Activated CD4-positive, alpha-beta T cell treated with anti-CD3 and anti-CD28 coated beads, Interleukin-2, Interleukin-4, amounts not matched to agents 100 ng/mL and 50 ng/mL, durations not matched to agents 16 hours and 8 hours (primary cell): ENCODE measurements at regions not wholly inside any gene's neighbourhood (a gene's known extent, or its start where the extent isn't known, plus 50 kb on each side); places are given as distances from the start of the nearest gene placed in this dataset.

ENCODE experiments used
- DNase-seq: peaks from one replicate; pipeline ENCODE4 v3.0.0-alpha.2; 2020; ENCODE audit warnings: low spot score

GRCh38 chrX:4851534-4851933, 1138.1 kb upstream of the PRKX start:
- DNase-seq = no peak

GRCh38 chrX:4850312-4850711, 1136.9 kb upstream of the PRKX start:
- DNase-seq = no peak

GRCh38 chrX:4844376-4844775, 1130.9 kb upstream of the PRKX start:
- no peak for DNase-seq

- no peak for DNase-seq
Observed at GRCh38 chrX:4841216-4841745, 1127.8 kb upstream of the PRKX start.

- DNase-seq = no peak
Observed at GRCh38 chrX:4831574-4831973, 1118.1 kb upstream of the PRKX start.

- DNase-seq = no peak
Observed at GRCh38 chrX:4830880-4831557, 1117.6 kb upstream of the PRKX start.

GRCh38 chrX:4825550-4825949, 1112.1 kb upstream of the PRKX start:
- no peak for DNase-seq

- no peak for DNase-seq
Observed at GRCh38 chrX:4809571-4809970, 1096.1 kb upstream of the PRKX start.

GRCh38 chrX:4805502-4805901, 1092.1 kb upstream of the PRKX start:
- no peak for DNase-seq

GRCh38 chrX:4800756-4801155, 1087.3 kb upstream of the PRKX start:
- no peak for DNase-seq

GRCh38 chrX:4787971-4788370, 1074.5 kb upstream of the PRKX start:
- no peak for DNase-seq

- DNase-seq = no peak
Observed at GRCh38 chrX:4764888-4765287, 1051.4 kb upstream of the PRKX start.

- DNase-seq = no peak
Observed at GRCh38 chrX:4762196-4762595, 1048.7 kb upstream of the PRKX start.

- no peak for DNase-seq
Observed at GRCh38 chrX:4754878-4755604, 1041.6 kb upstream of the PRKX start.

- DNase-seq = no peak
Observed at GRCh38 chrX:4741024-4741423, 1027.6 kb upstream of the PRKX start.

GRCh38 chrX:4735299-4735698, 1021.9 kb upstream of the PRKX start:
- DNase-seq = no peak

GRCh38 chrX:4710618-4711433, 997.4 kb upstream of the PRKX start:
- DNase-seq = no peak

- no peak for DNase-seq
Observed at GRCh38 chrX:4708970-4709760, 995.7 kb upstream of the PRKX start.

GRCh38 chrX:4706961-4707360, 993.5 kb upstream of the PRKX start:
- no peak for DNase-seq

GRCh38 chrX:4690521-4690920, 977.1 kb upstream of the PRKX start:
- DNase-seq = no peak

- no peak for DNase-seq
Observed at GRCh38 chrX:4682636-4683035, 969.2 kb upstream of the PRKX start.
